Gastrocnemius medialis (tissue), 4 donors: ENCODE measurements at regions not wholly inside any gene's neighbourhood (a gene's known extent, or its start where the extent isn't known, plus 50 kb on each side); places are given as distances from the start of the nearest gene placed in this dataset.

ENCODE experiments used
- ATAC-seq, 2 donors: fragments of 150-250 bp; one replicate each; pipeline ENCODE4 v1.9.1; 2016
- DNase-seq, 2 donors: peaks; one replicate each; pipeline ENCODE4 v3.0.0-alpha.2; 2019
- H3K27ac ChIP-seq, 4 donors: fragments of 200-600 bp; sonication (generic); 1 replicate in 1 of 4; 2 replicates in 3 of 4; pipeline ENCODE4 v1.5.1; 2016 to 2018; ENCODE audit warnings: mild to moderate bottlenecking in 2 of 4, moderate library complexity in 1 of 4
- H3K27me3 ChIP-seq, 3 donors: fragments of 200-600 bp; sonication (generic) in 2 of 3; 1 replicate in 1 of 3; 2 replicates in 2 of 3; pipeline versions ENCODE4 v1.5.1 to v1.6.0; 2016 to 2019; ENCODE audit warnings: mild to moderate bottlenecking in 1 of 3, moderate library complexity in 1 of 3
- H3K36me3 ChIP-seq, 2 donors: fragments of 200-600 bp; sonication (generic) in 1 of 2; one replicate each; pipeline ENCODE4 v1.5.1; 2017 to 2018
- H3K4me1 ChIP-seq, 2 donors: fragments of 200-600 bp; sonication (generic) in 1 of 2; one replicate each; pipeline ENCODE4 v1.5.1; 2016 to 2017; ENCODE audit warnings: mild to moderate bottlenecking in 2 of 2
- H3K4me3 ChIP-seq, 4 donors: fragments of 200-600 bp; sonication (generic) in 3 of 4; 1 replicate in 1 of 4; 2 replicates in 3 of 4; pipeline ENCODE4 v1.5.1; 2016 to 2019; ENCODE audit warnings: mild to moderate bottlenecking in 2 of 4
- H3K9me3 ChIP-seq, 3 donors: fragments of 200-600 bp; sonication (generic) in 2 of 3; 1 replicate in 1 of 3; 2 replicates in 2 of 3; pipeline ENCODE4 v1.5.1; 2016 to 2019
- POLR2A ChIP-seq, 2 donors: fragments of 450-650 bp; IDR thresholded peaks; one replicate each; pipeline ENCODE4 v1.6.1; 2017; ENCODE audit warnings: antibody characterized with exemption in 2 of 2, mild to moderate bottlenecking in 2 of 2, moderate library complexity in 2 of 2
- in situ Hi-C, 4 donors: fragments of 200-750 bp; cut with MboI; loops; one replicate each; pipeline versions ENCODE4 v1.15.0 to v1.8.0; 2017; ENCODE audit warnings: low sequenced_read_pairs in 4 of 4
- intact Hi-C: fragments of 100-400 bp; cut with DNase I; formaldehyde crosslinking; loops from one replicate; pipeline ENCODE4 v1.15.1; 2023; ENCODE audit warnings: low total_unique reads
- TF ChIP-seq, protein P1 (sequence below), 5 experiments: fragments of 450-650 bp in 3 of 5; fragments of 200-600 bp in 2 of 5; sonication (generic) in 2 of 5; IDR thresholded peaks in 4 of 5; conservative IDR thresholded peaks in 1 of 5; 1 replicate in 4 of 5; 2 replicates in 1 of 5; pipeline ENCODE4 v1.5.1; 2016 to 2019; ENCODE audit warnings: antibody characterized with exemption in 5 of 5, mild to moderate bottlenecking in 3 of 5, moderate library complexity in 3 of 5

DNA sequence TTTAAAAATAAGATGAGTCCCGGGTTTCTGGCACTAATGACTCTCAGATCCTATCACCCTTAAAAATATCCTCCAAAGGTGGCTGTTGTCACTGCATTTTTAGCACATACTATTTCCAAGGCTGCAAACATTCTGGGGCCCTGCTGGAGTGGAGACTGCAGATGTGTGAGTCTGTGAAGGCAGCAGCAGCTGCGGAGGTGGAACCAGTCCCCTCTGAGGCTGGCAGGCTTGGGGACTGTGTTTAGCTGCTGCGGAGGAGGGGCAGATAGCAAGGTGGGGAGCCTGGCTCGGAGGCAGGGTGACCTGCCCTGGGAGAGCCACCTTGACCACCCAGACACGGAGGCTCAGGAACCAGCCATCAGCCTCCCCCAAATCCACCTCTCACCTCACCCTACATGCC, 77.0 kb downstream of the C5orf15 start:
- no peak for TF ChIP-seq POLR2A (IDR thresholded peaks at IDR 0.05)
- TF ChIP-seq, protein P1, sequence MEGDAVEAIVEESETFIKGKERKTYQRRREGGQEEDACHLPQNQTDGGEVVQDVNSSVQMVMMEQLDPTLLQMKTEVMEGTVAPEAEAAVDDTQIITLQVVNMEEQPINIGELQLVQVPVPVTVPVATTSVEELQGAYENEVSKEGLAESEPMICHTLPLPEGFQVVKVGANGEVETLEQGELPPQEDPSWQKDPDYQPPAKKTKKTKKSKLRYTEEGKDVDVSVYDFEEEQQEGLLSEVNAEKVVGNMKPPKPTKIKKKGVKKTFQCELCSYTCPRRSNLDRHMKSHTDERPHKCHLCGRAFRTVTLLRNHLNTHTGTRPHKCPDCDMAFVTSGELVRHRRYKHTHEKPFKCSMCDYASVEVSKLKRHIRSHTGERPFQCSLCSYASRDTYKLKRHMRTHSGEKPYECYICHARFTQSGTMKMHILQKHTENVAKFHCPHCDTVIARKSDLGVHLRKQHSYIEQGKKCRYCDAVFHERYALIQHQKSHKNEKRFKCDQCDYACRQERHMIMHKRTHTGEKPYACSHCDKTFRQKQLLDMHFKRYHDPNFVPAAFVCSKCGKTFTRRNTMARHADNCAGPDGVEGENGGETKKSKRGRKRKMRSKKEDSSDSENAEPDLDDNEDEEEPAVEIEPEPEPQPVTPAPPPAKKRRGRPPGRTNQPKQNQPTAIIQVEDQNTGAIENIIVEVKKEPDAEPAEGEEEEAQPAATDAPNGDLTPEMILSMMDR (IDR thresholded peaks at IDR 0.05 in 4 of 5, conservative IDR thresholded peaks at IDR 0.05 in 1 of 5), result no peak
- ATAC-seq (no peak), DNase-seq (no peak)
- peaks cover 11 to 12% of the 10 kb centered on the region in 2 donors for H3K4me1 ChIP-seq
- H3K36me3 ChIP-seq, result no peaks in the 10 kb centered on the region
- no peaks in the 10 kb centered on the region for H3K27me3 ChIP-seq
- in situ Hi-C loops (loop anchor here in 1 of 4 donors (25.0 kb wide), 1 partner anchor 454 kb away; no protein-coding TSS in a partner anchor), intact Hi-C loops (no loop called here)
- no peak overlapping the region for H3K27ac ChIP-seq
- no peaks in the 10 kb centered on the region for H3K9me3 ChIP-seq
- H3K4me3 ChIP-seq, result no peak overlapping the region

DNA sequence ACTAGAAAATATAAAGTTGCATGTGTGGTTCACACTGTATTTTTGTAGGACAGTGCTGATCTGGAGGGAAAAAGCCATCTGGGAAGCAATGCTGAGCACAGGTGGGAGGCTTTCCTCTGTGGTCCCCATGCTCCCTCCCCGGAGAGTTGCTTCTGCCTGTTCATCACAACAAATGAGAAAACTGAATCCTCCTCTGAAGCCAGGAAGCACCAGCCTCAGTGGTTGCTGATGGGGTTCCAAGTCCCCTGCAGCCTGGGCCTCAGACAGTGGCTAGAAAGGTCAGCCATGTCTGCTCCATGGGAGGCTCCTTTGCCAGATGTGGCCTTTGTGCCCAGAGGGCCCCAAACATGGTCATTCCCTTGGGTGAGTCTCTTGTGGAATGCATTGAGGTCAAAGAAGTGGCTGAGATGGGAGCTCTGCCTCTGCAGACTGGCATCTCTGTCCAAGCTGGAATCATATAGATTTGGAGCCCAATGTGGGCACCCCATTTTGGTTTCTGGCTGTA, 77.6 kb downstream of the C5orf15 start:
- intact Hi-C loops, result no loop called here
- TF ChIP-seq POLR2A (IDR thresholded peaks at IDR 0.05), result no peak
- TF ChIP-seq, protein P1 (IDR thresholded peaks at IDR 0.05 in 4 of 5, conservative IDR thresholded peaks at IDR 0.05 in 1 of 5), result no peak
- Histone ChIP-seq H3K9me3 (no peaks in the 10 kb centered on the region), H3K27ac (no peak overlapping the region), H3K36me3 (no peaks in the 10 kb centered on the region), H3K4me3 (no peak overlapping the region), H3K4me1 (peaks cover 11 to 12% of the 10 kb centered on the region in 2 donors), H3K27me3 (no peaks in the 10 kb centered on the region)
- DNase-seq (no peak), ATAC-seq (no peak)
- in situ Hi-C loops, result loop anchor here in 1 of 4 donors (25.0 kb wide), 1 partner anchor 454 kb away; no protein-coding TSS in a partner anchor

DNA sequence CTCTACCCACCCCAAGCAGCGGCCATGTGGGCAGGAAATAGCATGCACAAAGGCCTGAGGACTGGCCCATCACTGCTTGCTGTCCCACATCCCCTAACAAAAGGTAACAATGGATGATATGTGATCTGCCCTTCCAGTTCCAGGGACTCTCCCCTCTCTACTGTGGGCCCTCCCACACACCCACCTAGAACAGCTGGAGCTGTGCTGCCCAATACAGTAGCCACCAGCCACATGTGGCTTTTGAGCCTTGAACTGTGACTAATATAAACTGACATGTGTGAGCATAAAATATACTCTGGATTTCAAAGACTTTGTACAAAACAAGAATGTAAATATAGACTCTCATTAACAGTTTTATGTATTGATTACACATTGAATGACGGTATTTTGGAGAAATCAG, 78.1 kb downstream of the C5orf15 start:
- H3K9me3 ChIP-seq, result no peaks in the 10 kb centered on the region
- no peaks in the 10 kb centered on the region for H3K27me3 ChIP-seq
- intact Hi-C loops, result no loop called here
- TF ChIP-seq, protein P1 (IDR thresholded peaks at IDR 0.05 in 4 of 5, conservative IDR thresholded peaks at IDR 0.05 in 1 of 5), result no peak
- TF ChIP-seq POLR2A (IDR thresholded peaks at IDR 0.05), result no peak
- DNase-seq, result no peak
- H3K4me3 ChIP-seq, result no peak overlapping the region
- peaks cover 11 to 12% of the 10 kb centered on the region in 2 donors for H3K4me1 ChIP-seq
- no peaks in the 10 kb centered on the region for H3K36me3 ChIP-seq
- no peak for ATAC-seq
- in situ Hi-C loops, result loop anchor here in 1 of 4 donors (25.0 kb wide), 1 partner anchor 453 kb away; no protein-coding TSS in a partner anchor
- H3K27ac ChIP-seq, result no peak overlapping the region

DNA sequence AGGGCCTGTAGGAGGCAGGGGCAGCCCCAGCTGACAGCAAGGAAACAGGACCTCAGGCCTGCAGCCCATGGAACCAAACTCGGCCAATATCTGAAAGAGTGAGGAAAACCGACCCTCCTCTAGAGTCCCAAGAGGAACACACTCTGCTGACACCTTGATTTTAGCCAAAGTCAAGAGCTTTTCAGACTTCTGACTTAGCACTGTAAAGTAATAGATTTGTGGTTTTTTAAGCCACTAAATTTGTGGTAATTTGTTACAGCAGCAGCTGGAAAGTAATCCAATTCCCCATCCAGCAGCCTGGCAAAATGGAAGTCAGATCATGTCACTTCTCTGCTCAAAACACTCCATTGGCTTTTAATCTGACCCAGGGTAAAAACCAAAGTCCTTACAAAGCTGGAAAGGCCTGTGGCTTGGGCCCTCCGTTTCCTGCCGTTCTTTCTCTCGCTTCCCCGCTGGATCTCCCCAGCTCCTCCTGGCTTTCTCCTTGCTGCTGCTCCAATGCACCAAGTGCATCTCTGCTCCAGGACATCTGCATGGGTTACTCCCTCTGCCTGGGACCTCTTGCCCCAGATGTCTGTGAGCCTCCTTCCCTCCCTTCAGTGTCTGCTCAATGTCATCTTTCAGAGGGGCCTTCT, 79.0 kb downstream of the C5orf15 start:
- Histone ChIP-seq H3K27ac (no peak overlapping the region), H3K9me3 (no peaks in the 10 kb centered on the region), H3K36me3 (no peaks in the 10 kb centered on the region), H3K27me3 (no peaks in the 10 kb centered on the region), H3K4me3 (no peak overlapping the region), H3K4me1 (peaks cover 9 to 10% of the 10 kb centered on the region in 2 donors)
- intact Hi-C loops, result no loop called here
- TF ChIP-seq, protein P1 (IDR thresholded peaks at IDR 0.05 in 4 of 5, conservative IDR thresholded peaks at IDR 0.05 in 1 of 5), result no peak
- TF ChIP-seq POLR2A (IDR thresholded peaks at IDR 0.05), result no peak
- in situ Hi-C loops, result loop anchor here in 1 of 4 donors (25.0 kb wide), 1 partner anchor 452 kb away; no protein-coding TSS in a partner anchor
- no peak for ATAC-seq
- no peak for DNase-seq
